ENCODE measurements at regions not wholly inside any gene's neighbourhood (a gene's known extent, or its start where the extent isn't known, plus 50 kb on each side); places are given as distances from the start of the nearest gene placed in this dataset.

DNA sequence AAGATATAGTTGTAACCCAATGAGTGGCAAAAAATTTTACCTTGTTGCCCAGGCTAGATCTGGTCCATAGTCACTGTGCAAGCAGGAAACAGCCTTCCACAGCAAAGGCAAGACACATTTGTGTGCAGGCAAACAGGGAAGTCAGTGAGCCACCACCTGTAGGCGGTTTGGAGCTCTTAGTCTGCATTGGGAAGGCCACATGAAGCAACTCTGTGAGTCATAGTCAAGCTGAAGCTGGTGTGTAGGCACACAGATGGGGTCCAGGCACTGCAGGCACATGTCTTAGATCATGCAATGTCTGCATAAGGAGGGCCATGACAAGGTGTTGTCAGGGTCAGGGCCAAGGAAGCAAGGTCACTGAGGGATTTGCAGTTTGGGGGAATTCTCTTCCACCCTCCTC lies 543.2 kb upstream of the EPHA7 start:
- no peak overlapping the region for H3K9ac ChIP-seq (ENCODE audit: low read depth in 1 of 2, low read length in 2 of 2)
- no peak overlapping the region for H3K4me3 ChIP-seq (ENCODE audit: low read depth in 1 of 3, low read length in 3 of 3)
- TF ChIP-seq JUND (IDR thresholded peaks at IDR 0.05) (no peak), RAD21 (IDR thresholded peaks at IDR 0.05) (no peak), FOXA2 (IDR thresholded peaks at IDR 0.05) (no peak), HNF4A (conservative IDR thresholded peaks at IDR 0.05) (no peak), GABPA (IDR thresholded peaks at IDR 0.05 in 1 of 2, conservative IDR thresholded peaks at IDR 0.05 in 1 of 2) (no peak), RXRA (IDR thresholded peaks at IDR 0.05) (no peak), YY1 (IDR thresholded peaks at IDR 0.05) (no peak), TAF1 (conservative IDR thresholded peaks at IDR 0.05) (no peak), HNF4G (IDR thresholded peaks at IDR 0.05) (no peak), SP1 (IDR thresholded peaks at IDR 0.05) (no peak)
- TF ChIP-seq, protein P1, sequence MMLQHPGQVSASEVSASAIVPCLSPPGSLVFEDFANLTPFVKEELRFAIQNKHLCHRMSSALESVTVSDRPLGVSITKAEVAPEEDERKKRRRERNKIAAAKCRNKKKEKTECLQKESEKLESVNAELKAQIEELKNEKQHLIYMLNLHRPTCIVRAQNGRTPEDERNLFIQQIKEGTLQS (IDR thresholded peaks at IDR 0.05) = no peak
- TF ChIP-seq, protein P2, sequence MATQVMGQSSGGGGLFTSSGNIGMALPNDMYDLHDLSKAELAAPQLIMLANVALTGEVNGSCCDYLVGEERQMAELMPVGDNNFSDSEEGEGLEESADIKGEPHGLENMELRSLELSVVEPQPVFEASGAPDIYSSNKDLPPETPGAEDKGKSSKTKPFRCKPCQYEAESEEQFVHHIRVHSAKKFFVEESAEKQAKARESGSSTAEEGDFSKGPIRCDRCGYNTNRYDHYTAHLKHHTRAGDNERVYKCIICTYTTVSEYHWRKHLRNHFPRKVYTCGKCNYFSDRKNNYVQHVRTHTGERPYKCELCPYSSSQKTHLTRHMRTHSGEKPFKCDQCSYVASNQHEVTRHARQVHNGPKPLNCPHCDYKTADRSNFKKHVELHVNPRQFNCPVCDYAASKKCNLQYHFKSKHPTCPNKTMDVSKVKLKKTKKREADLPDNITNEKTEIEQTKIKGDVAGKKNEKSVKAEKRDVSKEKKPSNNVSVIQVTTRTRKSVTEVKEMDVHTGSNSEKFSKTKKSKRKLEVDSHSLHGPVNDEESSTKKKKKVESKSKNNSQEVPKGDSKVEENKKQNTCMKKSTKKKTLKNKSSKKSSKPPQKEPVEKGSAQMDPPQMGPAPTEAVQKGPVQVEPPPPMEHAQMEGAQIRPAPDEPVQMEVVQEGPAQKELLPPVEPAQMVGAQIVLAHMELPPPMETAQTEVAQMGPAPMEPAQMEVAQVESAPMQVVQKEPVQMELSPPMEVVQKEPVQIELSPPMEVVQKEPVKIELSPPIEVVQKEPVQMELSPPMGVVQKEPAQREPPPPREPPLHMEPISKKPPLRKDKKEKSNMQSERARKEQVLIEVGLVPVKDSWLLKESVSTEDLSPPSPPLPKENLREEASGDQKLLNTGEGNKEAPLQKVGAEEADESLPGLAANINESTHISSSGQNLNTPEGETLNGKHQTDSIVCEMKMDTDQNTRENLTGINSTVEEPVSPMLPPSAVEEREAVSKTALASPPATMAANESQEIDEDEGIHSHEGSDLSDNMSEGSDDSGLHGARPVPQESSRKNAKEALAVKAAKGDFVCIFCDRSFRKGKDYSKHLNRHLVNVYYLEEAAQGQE (IDR thresholded peaks at IDR 0.05) = no peak
- TF ChIP-seq, protein P3, sequence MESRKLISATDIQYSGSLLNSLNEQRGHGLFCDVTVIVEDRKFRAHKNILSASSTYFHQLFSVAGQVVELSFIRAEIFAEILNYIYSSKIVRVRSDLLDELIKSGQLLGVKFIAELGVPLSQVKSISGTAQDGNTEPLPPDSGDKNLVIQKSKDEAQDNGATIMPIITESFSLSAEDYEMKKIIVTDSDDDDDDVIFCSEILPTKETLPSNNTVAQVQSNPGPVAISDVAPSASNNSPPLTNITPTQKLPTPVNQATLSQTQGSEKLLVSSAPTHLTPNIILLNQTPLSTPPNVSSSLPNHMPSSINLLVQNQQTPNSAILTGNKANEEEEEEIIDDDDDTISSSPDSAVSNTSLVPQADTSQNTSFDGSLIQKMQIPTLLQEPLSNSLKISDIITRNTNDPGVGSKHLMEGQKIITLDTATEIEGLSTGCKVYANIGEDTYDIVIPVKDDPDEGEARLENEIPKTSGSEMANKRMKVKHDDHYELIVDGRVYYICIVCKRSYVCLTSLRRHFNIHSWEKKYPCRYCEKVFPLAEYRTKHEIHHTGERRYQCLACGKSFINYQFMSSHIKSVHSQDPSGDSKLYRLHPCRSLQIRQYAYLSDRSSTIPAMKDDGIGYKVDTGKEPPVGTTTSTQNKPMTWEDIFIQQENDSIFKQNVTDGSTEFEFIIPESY (IDR thresholded peaks at IDR 0.05) = no peak
- TF ChIP-seq, protein P4, sequence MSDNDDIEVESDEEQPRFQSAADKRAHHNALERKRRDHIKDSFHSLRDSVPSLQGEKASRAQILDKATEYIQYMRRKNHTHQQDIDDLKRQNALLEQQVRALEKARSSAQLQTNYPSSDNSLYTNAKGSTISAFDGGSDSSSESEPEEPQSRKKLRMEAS (IDR thresholded peaks at IDR 0.05) = no peak
- no peak for DNase-seq (ENCODE audit: low spot score)
- no peaks in the 10 kb centered on the region for H3K27me3 ChIP-seq (ENCODE audit: control insufficient read depth in 4 of 4, insufficient read depth in 4 of 4, low read length in 3 of 4)
- no peaks in the 10 kb centered on the region for H3K9me3 ChIP-seq (ENCODE audit: control insufficient read depth in 4 of 4, low read length in 3 of 4)
- H3K36me3 ChIP-seq (ENCODE audit: control insufficient read depth in 4 of 4, insufficient read depth in 3 of 4, low read depth in 1 of 4, low read length in 3 of 4) = no peaks in the 10 kb centered on the region
- H3K27ac ChIP-seq (ENCODE audit: low read depth in 1 of 2, low read length in 2 of 2) = no peak overlapping the region
- WGBS = 47% methylated on average over 1 of the region's 1 CpG
- H3K4me1 ChIP-seq (ENCODE audit: control insufficient read depth in 4 of 4, insufficient read depth in 4 of 4, low read length in 3 of 4) = no peaks in the 10 kb centered on the region

DNA sequence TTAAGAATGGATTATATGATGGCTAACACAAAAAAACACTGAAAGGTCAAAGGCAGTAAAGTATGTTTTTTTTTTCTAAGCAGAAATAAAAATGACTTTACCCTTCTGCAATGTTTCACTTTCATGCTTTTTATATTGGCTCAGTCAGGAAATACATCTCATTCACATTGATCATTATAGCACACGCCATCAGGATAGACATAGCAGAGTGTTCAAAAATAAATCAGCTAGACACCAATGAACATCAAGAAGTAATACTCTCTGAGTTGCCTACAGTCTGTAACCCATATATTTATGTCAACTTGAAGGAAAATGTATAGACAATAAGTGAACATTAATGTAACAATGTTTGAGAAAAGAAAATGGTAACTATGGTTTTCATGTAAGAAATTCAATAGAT lies 535.2 kb upstream of the EPHA7 start:
- H3K27ac ChIP-seq (ENCODE audit: low read depth in 1 of 2, low read length in 2 of 2) = no peak overlapping the region
- no peak overlapping the region for H3K9ac ChIP-seq (ENCODE audit: low read depth in 1 of 2, low read length in 2 of 2)
- WGBS = 58% methylated on average over 1 of the region's 1 CpG
- H3K36me3 ChIP-seq (ENCODE audit: control insufficient read depth in 4 of 4, insufficient read depth in 3 of 4, low read depth in 1 of 4, low read length in 3 of 4) = no peaks in the 10 kb centered on the region
- no peaks in the 10 kb centered on the region for H3K27me3 ChIP-seq (ENCODE audit: control insufficient read depth in 4 of 4, insufficient read depth in 4 of 4, low read length in 3 of 4)
- H3K4me1 ChIP-seq (ENCODE audit: control insufficient read depth in 4 of 4, insufficient read depth in 4 of 4, low read length in 3 of 4) = no peaks in the 10 kb centered on the region
- H3K4me3 ChIP-seq (ENCODE audit: low read depth in 1 of 3, low read length in 3 of 3) = no peak overlapping the region
- TF ChIP-seq, protein P1 (IDR thresholded peaks at IDR 0.05) = no peak
- TF ChIP-seq, protein P5, sequence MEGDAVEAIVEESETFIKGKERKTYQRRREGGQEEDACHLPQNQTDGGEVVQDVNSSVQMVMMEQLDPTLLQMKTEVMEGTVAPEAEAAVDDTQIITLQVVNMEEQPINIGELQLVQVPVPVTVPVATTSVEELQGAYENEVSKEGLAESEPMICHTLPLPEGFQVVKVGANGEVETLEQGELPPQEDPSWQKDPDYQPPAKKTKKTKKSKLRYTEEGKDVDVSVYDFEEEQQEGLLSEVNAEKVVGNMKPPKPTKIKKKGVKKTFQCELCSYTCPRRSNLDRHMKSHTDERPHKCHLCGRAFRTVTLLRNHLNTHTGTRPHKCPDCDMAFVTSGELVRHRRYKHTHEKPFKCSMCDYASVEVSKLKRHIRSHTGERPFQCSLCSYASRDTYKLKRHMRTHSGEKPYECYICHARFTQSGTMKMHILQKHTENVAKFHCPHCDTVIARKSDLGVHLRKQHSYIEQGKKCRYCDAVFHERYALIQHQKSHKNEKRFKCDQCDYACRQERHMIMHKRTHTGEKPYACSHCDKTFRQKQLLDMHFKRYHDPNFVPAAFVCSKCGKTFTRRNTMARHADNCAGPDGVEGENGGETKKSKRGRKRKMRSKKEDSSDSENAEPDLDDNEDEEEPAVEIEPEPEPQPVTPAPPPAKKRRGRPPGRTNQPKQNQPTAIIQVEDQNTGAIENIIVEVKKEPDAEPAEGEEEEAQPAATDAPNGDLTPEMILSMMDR (IDR thresholded peaks at IDR 0.05; ENCODE audit: low read depth, low read length, missing input control) = no peak
- no peaks in the 10 kb centered on the region for H3K9me3 ChIP-seq (ENCODE audit: control insufficient read depth in 4 of 4, low read length in 3 of 4)
- DNase-seq (ENCODE audit: low spot score) = no peak
